Retinal pigment epithelial cell (primary cell): ENCODE measurements at regions not wholly inside any gene's neighbourhood (a gene's known extent, or its start where the extent isn't known, plus 50 kb on each side); places are given as distances from the start of the nearest gene placed in this dataset.

Experiments
- DNase-seq: peaks from one replicate; pipeline ENCODE4 v3.0.0-alpha.2; 2010; ENCODE audit warnings: low read depth
- H3K4me3 ChIP-seq: 2 replicates; pipeline ENCODE4 v1.5.1; 2011; ENCODE audit warnings: mild to moderate bottlenecking, low read length, control low read depth, moderate library complexity
- TF ChIP-seq, protein P1 (sequence below): conservative IDR thresholded peaks from 2 replicates; pipeline ENCODE4 v1.5.1; 2011; ENCODE audit warnings: low read depth, low read length, control low read depth, inconsistent platforms

DNA sequence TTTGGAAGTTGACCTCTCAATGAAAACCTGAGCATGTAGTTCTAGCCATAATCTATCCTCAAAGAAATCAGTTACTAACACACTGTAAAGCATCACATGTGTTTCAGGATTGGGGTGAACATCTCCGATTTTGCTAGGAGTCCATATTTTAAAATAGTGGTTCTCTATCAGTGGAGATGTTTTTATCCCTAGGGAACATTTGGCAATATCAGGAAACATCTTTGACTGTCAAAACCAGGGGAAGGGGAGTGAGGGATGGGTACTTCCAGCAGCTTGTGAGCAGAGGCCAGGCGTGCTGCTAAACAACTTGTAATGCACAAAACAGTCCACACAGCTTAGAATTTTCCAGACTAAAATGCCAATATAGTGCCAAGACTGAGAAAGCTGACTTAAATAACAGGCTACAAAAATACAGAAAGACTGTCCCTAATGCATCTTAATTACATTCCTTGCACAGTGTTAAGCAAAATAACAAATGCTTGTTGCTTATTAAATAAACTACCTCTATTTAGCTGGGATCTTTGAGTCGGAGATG, 120.9 kb downstream of the CRPPA start:
- TF ChIP-seq, protein P1, sequence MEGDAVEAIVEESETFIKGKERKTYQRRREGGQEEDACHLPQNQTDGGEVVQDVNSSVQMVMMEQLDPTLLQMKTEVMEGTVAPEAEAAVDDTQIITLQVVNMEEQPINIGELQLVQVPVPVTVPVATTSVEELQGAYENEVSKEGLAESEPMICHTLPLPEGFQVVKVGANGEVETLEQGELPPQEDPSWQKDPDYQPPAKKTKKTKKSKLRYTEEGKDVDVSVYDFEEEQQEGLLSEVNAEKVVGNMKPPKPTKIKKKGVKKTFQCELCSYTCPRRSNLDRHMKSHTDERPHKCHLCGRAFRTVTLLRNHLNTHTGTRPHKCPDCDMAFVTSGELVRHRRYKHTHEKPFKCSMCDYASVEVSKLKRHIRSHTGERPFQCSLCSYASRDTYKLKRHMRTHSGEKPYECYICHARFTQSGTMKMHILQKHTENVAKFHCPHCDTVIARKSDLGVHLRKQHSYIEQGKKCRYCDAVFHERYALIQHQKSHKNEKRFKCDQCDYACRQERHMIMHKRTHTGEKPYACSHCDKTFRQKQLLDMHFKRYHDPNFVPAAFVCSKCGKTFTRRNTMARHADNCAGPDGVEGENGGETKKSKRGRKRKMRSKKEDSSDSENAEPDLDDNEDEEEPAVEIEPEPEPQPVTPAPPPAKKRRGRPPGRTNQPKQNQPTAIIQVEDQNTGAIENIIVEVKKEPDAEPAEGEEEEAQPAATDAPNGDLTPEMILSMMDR, result no peak
- H3K4me3 ChIP-seq, result no peak overlapping the region

DNA sequence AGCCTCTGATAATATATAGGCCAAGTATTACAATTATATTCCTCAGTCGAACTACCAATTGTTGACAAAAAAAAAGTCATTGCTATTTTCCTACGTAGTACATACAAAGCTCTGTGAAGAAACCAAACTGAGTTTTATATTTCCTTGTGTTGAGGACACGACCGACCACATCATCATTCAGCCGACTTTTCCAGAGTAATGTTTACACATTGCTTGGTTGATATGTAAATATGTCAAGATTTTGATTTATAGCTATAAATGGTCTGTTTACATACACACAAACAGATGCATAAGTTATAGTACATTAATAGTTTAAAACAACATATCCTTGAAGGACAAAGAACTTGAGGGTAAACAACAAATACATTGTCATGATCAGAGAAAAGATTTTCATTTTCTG, 121.5 kb downstream of the CRPPA start:
- H3K4me3 ChIP-seq, result no peak overlapping the region
- TF ChIP-seq, protein P1, result no peak
- DNase-seq, result no peak

More for the DNA sequence above, 120.9 kb downstream of the CRPPA start:
- DNase-seq, result no peak

DNA sequence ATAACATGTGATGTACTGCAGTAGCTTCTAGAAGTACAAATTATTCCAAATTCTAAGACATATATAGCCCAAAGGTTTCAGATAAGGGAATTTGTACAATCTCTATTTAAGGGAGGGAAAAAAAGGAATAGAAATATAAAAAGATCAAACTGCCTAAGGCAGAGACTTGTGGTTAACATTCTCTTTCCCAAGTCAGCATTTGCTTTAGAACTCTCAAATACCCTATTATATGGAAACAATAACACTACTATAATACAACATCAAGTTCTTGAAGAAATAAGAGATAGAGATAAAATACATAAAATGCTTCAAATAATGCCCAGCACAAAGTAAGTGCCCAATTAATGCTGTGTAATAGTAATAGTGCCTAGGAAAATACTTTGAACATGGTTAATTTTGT, 123.1 kb downstream of the CRPPA start:
- no peak overlapping the region for H3K4me3 ChIP-seq
- TF ChIP-seq, protein P1, result no peak
- DNase-seq, result no peak

DNA sequence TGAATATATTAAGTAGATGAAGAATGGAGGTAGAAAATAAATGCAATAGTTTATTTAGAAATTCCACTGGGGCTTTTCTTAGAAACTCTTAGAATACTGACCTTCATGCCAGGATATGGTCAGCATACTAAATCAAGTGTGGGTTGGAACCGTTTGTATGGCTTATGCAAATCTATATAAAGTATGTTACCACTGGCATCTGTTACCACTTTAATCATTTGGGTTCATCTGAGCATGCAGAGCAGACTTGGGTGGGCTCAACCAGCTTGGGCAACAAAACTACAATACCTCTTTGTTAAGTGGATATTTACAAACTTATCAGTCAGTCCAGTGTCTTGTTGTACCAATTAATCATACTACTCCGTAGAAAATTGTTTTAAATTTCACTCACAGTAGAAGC, 125.8 kb downstream of the CRPPA start:
- TF ChIP-seq, protein P1, result no peak
- DNase-seq, result no peak
- no peak overlapping the region for H3K4me3 ChIP-seq

DNA sequence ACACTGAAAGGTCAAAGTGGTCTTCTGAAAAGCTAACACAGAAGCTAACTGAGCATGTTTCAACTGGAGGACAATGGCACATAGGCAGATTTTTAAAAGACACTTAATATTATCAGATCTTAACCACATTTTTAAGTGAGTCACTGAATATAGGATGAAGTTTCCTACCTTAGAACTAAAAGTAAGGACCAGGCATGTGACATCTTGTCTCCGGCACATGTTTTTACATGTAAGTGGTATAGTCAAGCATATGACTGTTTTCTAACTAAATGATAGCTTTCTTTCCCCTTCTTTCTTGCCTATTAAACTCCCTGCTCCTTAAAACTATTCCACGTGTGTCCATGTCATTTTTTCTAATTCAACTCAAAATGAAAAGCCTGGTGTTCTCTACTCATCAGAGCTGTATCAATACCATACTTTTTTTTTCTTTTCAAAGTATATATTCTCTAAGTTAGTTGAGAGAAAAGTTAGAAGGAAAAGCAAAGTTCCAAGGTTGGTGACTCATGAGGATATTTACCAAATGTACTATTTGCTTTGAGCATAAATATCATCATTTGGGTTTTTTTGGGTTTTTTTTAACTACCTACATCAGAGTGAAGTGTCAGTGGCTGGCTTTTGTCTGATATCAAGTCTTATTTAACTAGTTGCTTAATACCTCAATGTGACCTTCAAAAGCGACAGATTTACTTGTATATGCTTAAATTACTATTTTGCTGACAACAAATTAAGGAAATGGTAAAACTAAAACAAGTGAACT, 127.5 kb downstream of the CRPPA start:
- DNase-seq, result no peak

DNA sequence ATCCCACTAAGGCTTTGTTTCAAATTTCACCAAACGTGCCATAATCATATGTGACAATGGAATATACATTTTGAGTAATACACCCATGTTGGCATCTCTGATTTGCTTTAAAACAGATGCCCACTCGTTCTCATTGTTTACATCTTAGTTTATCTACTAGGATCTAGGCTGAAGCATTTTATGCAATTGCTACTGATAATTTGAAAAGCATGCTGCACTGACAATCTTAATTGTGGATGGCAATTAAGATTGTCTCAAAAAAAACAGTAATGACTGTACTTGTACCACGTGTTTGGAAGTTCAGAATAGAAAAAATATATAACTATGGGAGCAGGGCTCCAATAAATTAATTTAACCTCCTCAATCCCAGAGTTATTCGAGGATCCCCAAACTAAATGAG, 136.8 kb downstream of the CRPPA start:
- TF ChIP-seq, protein P1, result no peak
- no peak overlapping the region for H3K4me3 ChIP-seq
- DNase-seq, result no peak

More for the DNA sequence above, 127.5 kb downstream of the CRPPA start:
- H3K4me3 ChIP-seq, result no peak overlapping the region
- TF ChIP-seq, protein P1, result no peak
